DMS153 (cell line): ENCODE measurements at regions not wholly inside any gene's neighbourhood (a gene's known extent, or its start where the extent isn't known, plus 50 kb on each side); places are given as distances from the start of the nearest gene placed in this dataset.
"Not testable (repeated sequence)": the region's sequence is repeated elsewhere in the genome, so short reads cannot be mapped to it uniquely, and the experiment has no call there.

Experiments used
- DNase-seq: peaks from one replicate; lab custom pipeline; 2025; lab: John Stamatoyannopoulos, UW

DNA sequence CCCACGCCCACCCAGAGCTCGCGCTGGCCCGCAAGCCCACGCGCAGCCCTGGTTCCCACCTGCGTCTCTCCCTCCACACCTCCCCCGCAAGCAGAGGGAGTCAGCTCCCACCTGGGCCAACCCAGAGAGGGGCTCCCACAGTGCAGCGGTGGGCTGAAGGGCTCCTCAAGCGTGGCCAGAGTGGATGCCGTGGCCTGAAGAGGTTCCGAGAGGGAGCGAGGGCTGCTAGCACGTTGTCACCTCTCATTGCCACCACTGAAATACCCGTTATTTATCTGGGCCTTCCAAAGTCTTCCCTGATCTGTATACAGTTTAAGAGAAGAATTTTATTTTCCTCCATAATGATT, 88.3 kb upstream of the MYLIP start:
- no peak for DNase-seq

GRCh38 chr6:16039892-16040627, 88.8 kb upstream of the MYLIP start:
- not testable (repeated sequence) for DNase-seq

DNA sequence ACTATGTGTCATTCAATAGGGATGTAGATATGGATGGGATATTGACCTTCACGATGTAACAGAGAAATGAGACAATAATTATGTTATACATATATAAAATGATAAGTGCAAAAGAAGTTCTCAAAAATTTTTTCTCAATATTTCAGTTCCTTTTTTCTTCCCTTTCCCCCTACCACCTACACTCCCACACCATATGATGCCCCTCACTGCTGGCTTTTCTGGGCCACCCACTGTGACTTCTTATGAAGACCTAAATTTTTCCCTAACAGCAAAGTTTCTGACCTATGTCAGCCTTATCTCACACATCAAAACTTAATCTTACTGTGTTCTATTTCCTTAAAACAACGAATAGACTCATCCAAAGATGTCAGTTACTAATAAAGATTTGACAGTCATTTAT, 89.9 kb upstream of the MYLIP start:
- no peak for DNase-seq

- no peak for DNase-seq
Observed at GRCh38 chr6:16035488-16036080, 93.3 kb upstream of the MYLIP start.

DNA sequence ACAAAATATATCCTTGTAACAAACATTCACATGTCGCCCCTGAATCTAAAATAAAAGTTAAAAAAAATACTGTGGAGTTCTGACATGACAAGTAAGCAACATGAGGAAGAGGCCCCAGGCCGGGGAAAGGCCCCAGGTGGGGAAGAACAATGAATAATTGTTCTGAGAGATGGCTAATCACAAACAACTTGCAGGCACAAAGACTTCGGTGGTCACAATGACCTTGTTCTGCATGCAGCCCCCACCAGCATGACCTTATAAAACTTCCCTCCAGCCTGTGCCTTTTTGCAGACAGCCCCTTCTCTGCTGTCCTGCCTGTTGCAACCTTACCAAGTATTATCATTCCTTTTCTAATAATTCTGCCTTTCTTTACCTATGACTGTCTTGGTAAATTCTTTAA, 95.7 kb upstream of the MYLIP start:
- no peak for DNase-seq

- DNase-seq, result no peak
Observed at GRCh38 chr6:16031278-16031981, 97.5 kb upstream of the MYLIP start.

- no peak for DNase-seq
Observed at GRCh38 chr6:16028966-16029365, 99.9 kb upstream of the MYLIP start.

DNA sequence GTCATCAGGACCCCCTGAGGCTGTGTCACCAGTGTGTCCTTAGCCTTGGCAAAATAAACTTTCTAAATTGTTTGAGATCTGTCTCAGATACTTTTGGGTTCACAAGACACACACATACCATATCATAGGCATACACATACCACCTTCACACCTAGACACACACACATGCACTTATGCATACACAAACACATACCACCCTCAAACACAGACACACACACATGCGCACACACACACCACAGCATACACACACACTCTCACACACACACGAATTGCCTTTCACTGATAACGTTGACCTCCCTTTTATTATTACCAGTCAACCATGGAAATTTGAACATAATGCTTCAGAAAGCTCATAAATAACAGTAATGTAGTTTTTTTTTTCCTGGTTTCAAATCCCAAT, 108.6 kb upstream of the MYLIP start:
- no peak for DNase-seq

DNA sequence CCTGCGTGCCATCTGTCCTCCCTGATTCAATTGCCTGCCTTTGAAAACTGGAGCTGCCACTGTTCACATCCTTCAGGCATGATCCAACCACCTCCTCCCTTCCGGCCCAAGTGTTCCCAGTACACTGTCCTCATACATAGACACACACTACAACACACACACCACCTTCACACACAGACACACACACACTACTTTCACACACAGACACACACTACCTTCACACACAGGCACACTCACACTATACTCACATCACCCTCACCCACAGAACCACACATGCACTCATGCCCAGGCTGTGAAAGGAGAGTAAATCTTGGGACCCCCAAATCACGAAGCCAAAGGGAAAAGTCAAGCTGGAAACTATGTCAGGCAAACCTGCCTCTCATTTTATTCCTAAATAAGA, 109.4 kb upstream of the MYLIP start:
- no peak for DNase-seq

- DNase-seq, result no peak
Observed at GRCh38 chr6:16018626-16019025, 110.3 kb upstream of the MYLIP start.

- not testable (repeated sequence) for DNase-seq
Observed at GRCh38 chr6:16014325-16014724, 114.6 kb upstream of the MYLIP start.

DNA sequence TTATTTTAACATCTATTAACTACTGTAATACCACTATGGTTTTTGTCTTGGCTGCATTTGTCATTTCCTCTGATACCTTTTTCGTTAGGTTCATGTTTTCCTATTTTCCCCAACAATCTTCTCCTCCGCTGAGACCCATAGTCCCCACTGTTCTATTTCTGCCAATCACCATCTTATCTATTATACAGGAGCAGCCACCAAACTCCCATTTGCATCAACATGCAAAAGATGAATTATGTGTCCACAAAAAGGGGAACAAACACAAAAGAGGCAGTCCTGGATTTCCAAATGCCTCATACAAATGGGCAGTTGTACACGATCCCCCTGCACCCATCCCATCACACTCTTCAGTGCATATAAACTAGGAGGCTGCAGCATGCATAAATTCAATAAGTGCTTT, 121.7 kb upstream of the MYLIP start:
- no peak for DNase-seq

- no peak for DNase-seq
Observed at GRCh38 chr6:16006681-16007080, 122.2 kb upstream of the MYLIP start.

DNA sequence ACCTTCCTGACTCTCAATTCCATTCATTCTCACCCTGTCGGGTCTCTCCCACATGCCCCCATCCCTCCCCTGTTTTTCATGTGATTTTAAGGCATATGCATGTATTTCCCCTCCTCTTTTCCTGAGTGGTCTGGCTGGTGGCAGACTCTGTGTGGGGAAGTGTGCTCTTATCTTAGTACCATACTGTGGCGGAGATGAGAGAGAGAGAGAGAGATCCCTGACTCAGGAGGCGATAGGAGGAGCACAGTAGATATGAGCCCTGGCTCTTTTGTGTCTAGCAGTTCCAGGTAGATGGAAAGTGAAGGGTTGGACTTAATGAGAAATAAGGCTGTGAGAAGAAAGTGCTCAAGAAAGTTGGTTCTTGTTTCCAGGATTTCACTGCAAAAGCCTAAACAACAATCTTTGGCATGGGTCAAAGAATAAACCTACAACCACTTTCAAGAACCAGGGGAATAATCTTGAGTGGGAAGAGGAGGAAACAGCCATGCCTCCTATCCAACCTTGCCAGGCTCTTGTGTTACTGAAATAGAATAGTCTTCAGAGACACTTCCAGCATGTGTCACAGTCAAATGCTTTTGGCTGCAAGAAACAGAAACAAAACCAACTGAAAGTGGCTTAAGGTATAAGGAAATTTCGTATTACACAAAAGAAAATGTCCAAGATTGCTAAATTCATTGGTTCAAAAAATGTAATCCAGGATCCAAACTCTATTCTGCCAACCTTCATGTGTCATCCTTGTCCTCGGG, 123.8 kb upstream of the MYLIP start:
- DNase-seq, result no peak

DNA sequence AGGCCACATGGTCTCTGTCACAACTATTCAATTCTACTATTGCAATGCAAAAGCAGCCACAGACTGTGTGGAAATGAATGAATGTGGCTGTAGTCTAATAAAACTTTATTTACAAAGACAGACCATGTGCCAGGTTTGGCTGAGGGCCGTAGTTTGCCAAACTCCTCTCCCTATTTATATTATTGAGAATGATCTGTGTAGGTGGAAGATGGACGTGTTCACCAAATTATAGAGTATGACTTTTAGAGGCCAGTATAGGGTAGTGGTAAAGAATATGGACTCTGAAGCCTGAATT, 125.7 kb upstream of the MYLIP start:
- no peak for DNase-seq

DNA sequence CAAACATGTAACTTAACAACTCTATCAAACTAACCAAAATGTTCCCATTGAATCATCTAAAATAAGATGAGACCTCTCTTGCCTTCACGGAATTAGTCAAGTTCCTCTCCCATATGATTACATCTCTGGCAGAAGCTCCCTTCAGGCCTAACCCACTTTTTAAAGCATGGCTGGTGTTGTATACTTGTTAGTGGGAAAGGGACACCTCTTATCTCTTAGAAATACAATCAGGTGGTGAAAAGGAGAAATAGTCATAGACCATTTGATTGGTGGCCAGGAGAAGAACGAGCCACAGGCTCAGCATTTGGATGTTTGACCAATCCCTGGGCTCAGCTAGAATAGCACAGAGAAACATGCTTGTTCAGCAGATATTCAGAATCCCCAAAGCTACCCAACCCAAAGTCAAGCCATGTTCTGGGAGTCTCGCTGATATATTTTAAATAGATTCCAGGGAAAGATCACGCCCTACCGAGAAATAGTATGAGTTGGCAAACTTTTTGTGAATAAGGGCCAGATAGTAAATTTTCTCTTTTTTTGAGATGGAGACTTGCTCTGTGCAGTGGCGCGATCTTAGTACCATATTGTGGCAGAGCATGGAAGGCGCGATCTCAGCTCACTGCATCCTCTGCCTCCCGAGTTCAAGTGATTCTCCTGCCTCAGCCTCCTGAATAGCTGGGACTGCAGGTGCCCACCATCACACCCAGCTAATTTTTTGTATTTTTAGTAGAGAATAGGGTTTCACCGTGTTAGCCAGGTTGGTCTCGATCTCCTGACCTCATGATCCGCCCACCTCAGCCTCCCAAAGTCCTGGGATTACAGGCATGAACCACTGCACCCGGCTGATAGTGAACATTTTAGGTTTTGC, 126.3 kb upstream of the MYLIP start:
- no peak for DNase-seq

DNA sequence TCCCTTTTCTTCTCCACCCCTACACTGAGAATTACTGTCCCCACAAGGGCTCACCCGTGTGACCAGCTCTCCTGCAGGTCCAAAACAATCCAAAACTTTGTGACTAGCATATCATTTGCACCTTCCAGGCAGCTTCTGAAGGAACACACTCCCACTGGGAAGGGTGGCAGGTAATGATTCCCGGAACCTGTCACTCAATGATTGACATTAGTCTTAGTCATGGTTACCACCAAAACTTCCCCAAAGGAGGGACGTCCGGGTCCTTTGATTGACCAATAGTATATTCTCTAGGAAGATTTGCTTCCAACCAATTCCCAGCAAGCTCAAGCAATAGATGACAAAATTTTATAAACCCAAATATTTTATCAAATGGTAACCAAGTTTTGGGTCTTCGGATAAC, 127.7 kb upstream of the MYLIP start:
- no peak for DNase-seq

GRCh38 chr6:15999201-15999600, 129.7 kb upstream of the MYLIP start:
- no peak for DNase-seq

GRCh38 chr6:15997586-15998388, 131.1 kb upstream of the MYLIP start:
- DNase-seq, result no peak

DNA sequence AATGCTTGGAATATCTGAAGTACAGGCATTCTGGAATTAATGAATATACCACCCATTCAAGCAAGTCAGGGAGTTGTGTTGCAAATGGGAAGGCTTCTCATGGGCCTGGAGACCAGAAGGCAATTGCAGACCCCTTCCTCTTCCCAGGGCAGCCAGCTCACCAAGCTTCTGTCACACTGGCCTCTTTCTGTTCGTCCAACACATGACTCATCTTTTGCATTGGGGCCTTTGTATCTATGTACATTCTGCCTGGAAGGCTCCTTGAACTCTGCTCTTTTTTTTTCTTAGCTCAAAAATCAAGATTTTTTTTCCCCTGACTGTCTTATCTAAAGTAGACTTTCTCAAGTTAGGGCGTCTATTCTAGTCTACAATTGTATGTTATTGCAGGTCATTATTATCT, 132.9 kb upstream of the MYLIP start:
- no peak for DNase-seq

- DNase-seq, result no peak
Observed at GRCh38 chr6:15995493-15995892, 133.4 kb upstream of the MYLIP start.
